ENCODE measurements at regions not wholly inside any gene's neighbourhood (a gene's known extent, or its start where the extent isn't known, plus 50 kb on each side); places are given as distances from the start of the nearest gene placed in this dataset.
"Not testable (repeated sequence)": the region's sequence is repeated elsewhere in the genome, so short reads cannot be mapped to it uniquely, and the experiment has no call there.

DNA sequence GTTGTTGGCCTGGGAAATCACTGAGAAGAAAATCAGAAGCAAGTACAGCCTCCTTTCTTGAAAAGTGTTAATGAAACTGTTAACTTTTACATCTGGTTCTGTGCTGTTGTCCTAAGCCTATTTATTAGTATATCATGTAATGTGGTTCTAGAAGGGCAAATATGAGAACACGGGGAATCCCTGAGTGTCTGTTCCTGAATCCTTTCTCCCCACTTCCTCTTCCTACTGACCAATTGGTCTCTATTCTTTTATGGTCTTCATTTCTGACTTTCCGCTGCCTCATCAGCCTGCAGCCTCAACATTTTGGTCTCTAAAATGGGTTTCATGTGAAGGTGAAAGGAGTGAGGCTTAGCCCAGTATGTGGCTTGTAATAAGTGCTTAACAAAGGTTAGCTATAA, 159.9 kb upstream of the MAMLD1 start:
- no peak for DNase-seq (ENCODE audit: low read depth in 3 of 3, low spot score in 2 of 3)

- no peak for DNase-seq (ENCODE audit: low read depth in 3 of 3, low spot score in 2 of 3)
These were observed 158.1 kb upstream of the MAMLD1 start for GRCh38 chrX:150205011-150205410.

DNA sequence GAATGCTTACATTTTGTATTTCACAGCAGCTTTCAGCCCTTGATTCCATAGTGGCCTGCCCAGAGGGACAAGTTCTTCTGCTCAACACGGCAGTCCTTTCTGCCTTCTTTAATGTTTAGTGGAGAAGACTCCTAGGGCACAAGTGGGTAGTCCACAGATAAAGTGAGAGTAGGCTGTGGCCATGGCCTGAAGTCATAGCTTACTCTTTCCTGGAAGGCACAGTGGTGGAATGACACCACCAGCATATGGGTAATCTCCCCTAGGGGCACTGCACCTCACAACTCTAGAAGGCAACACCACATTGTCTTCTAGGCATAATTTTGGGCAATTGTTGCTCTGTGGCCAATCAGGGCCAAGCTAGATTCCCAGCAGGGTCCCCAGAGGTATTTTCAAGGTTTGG, 155.4 kb upstream of the MAMLD1 start:
- no peak for DNase-seq (ENCODE audit: low read depth in 3 of 3, low spot score in 2 of 3)

GRCh38 chrX:150211988-150212387, 151.1 kb upstream of the MAMLD1 start:
- no peak for DNase-seq (ENCODE audit: low read depth in 3 of 3, low spot score in 2 of 3)

DNA sequence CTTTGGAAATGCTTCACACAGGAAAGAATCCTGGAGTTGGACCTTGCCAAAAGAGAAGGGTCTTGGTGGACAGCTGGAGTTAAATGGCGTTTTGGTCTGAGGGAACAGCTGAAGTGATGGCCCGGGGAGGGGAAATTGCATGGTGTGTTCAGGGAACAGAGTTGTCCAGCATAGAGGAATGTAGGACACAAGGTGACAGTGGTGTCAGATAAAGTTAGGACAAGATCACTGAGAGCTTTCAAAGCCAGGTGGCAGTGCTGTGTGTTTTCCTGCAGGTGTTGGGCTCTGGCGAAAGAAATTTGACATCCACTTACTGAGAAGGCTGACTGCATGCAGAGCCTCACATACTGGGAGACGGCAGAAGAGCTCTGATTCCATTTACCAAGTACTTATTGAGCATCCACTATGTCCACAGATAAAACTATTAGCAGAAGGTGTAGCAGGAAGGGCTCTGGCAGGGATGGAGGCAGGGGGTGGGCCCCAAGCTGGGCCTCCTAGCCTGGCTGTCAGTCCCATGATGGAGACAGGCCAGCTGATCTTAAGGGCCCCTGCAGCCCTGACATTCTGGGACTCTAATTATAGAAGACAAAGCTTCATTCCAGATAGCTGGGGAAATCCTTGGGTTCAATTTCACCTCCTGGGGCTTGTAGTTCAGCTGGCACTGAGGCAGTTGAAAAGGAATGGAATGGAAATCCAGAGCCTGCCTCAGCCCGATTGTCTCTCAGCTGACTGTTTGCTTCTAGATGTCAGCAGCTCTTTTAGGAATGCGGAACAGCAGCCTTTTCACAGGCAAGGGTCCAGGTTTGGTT, 150.2 kb upstream of the MAMLD1 start:
- DNase-seq (ENCODE audit: low read depth in 3 of 3, low spot score in 2 of 3): no peak

GRCh38 chrX:150213481-150214030, 149.6 kb upstream of the MAMLD1 start:
- no peak for DNase-seq (ENCODE audit: low read depth in 3 of 3, low spot score in 2 of 3)

DNA sequence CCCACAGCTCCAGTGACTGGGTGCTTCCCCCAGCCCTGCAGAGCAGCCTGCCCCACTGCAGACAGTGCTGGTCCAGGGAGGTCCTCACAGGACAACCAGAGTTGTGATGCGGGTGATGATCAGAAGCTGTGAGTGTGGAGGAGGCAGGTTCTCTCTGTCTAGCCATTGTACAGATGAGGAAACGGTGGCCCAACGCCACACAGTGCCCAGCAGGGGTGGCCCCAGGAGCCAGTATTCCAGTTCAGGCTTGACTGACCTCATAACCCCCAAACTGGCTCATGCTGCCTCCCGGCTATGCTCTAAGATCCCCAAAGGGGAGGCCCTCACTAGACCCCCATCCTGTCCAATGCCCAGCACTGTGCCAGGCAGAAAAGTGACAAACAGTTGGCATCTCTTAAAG, 147.1 kb upstream of the MAMLD1 start:
- not testable (repeated sequence) for DNase-seq (ENCODE audit: low read depth in 3 of 3, low spot score in 2 of 3)

DNA sequence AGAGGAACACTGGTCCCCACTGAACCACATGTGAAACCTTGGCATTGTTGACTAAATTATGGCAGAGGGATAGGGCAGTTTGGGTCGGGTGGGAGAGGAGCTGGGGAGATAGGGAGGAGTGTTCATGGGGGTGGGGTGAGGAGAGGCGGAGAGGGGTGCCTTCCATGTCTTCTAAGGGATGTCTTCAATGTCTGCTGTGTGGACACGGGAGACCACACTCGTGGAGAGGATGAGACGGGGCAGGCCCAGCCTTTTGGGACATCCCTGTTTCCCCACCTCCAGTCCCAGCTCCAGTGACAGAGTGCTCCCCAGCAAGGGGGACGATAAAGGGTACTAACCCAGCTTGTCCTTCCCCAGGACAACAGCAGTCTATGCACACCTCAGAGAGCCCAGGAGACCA, 146.4 kb upstream of the MAMLD1 start:
- DNase-seq (ENCODE audit: low read depth in 3 of 3, low spot score in 2 of 3): no peak

GRCh38 chrX:150217609-150218008, 145.5 kb upstream of the MAMLD1 start:
- DNase-seq (ENCODE audit: low read depth in 3 of 3, low spot score in 2 of 3): no peak

GRCh38 chrX:150219374-150220185, 143.5 kb upstream of the MAMLD1 start:
- DNase-seq (ENCODE audit: low read depth in 3 of 3, low spot score in 2 of 3): no peak

DNA sequence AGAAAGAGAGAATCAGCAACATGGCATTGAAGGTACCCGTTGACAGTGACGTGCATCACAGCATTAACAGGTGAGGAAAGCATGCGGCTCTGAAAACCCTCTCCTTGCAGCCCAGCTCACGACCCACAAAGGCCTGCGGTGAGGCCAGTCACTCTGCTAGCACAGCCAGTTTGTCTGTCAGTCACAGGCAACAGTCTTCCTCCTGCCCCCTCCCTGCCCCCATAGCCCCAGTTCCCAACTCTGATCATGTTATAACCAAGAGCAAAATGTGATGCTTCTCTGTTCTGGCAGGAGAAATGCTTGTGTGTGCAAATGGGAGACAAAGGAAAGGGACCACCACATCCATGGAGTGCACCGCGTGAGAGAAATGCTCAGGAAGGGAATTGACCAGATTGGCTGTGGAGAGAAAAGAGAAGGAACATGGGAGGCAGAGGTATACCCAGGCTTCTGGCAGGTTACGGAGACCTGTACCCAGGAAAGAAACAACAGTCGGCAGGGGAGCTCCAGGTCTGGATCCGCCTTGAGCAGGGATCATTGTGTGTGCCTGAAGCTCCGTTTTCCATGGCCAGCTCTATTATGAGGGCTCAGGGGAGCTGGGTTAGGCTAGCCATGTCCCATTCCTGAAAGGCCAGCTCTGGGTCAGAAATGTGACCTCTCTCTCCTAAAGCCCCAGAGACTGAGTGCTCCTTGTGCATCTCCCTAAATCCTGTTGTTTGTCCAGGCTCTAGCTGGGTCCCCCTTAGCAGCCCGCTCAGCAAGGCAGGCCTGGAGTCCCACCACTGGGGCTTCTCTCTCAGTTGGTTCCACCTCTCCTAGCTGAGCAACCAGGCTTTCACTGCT, 139.7 kb upstream of the MAMLD1 start:
- no peak for DNase-seq (ENCODE audit: low read depth in 3 of 3, low spot score in 2 of 3)

DNA sequence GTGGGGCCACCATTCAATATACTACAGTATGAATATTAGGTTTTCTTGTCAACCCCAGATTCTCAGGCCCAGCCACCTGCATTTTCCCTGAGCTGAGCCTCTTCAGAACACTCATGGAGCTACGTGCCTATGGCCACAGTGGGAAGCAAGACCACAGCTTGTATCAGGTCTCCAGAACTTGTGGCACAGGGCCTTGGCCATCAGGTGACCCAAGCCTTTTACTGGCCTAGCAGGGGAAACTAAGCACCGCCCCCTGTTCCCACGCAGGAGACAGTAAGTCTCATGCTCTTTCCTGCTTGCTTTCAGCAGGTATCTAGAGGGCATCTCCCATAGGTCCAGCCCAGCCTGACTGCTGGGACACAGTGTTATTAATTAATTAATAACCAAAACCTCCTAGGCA, 138.4 kb upstream of the MAMLD1 start:
- no peak for DNase-seq (ENCODE audit: low read depth in 3 of 3, low spot score in 2 of 3)

- no peak for DNase-seq (ENCODE audit: low read depth in 3 of 3, low spot score in 2 of 3)
These were observed 137.9 kb upstream of the MAMLD1 start for GRCh38 chrX:150225266-150225665.

DNA sequence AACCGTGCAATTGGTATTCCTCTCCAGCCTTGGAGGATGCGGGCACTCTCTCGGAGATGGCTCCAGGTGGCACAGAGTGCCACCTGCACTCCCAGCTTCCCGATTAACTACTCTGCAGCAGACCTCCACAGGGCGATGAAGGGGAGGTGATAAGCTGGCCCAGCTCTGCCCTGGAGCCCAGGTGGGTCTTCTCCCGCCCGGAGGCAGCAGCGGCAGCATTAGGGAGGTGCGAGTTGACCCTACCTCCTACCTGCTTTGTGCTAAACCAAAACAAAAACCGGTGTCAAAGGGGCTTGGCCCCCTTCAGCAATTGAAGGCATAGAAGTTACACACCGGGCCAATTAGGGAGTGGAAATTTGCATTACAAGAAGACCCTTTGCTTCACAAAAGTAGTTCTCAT, 137.4 kb upstream of the MAMLD1 start:
- no peak for DNase-seq (ENCODE audit: low read depth in 3 of 3, low spot score in 2 of 3)

GRCh38 chrX:150226223-150226965, 136.7 kb upstream of the MAMLD1 start:
- DNase-seq (ENCODE audit: low read depth in 3 of 3, low spot score in 2 of 3): no peak

DNA sequence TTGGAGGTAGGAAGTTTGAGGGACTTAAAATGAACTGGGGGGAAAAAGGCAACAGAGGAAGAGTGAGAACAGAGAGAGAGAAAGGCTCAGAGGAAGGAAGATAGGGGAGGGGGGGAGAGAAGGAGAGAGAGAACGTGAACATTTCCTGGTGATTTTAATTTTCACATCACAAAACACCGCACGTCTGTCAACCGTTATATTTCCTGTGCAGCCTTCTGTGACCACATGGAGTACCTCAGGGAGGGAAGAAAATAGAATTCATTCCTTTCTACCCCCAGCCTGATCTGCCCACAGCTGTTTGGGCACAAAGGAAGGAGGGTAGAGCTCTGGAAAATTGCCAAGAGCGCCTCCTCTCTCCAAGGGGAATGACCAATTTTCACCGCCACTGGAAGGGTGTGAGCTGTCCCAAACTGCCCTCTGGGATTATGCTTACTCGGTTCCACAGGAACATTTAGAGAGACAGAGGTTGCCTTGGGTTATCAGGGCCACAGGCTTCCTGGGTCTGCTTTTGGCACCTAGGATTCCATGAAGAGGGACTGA, 135.7 kb upstream of the MAMLD1 start:
- no peak for DNase-seq (ENCODE audit: low read depth in 3 of 3, low spot score in 2 of 3)

DNA sequence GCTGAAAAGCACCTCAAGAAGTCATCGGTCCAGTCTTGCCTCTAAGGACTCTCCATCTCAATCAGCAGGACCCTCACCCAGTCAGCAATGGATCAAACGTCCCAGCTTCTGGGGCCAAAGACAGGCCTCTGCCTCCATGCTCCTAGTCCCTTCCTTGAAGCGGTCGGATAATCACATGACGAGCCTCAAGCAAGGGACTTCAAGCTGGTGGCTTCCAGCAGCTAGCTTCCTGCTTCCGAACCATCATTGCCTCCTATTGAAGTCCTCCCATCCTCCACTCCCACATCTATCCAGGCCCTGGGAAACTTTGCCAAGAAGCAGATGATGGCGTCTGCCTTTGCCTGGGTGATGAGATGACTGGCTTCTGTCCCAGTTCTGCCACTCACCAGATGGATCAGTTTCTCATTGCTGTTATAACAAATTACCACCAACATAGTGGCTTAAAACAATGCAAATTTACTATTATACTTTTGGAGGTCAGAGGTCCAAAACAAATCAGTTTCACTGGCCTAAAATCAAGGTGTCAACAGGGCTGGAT, 135.2 kb upstream of the MAMLD1 start:
- DNase-seq (ENCODE audit: low read depth in 3 of 3, low spot score in 2 of 3): no peak

- no peak for DNase-seq (ENCODE audit: low read depth in 3 of 3, low spot score in 2 of 3)
These were observed 134.7 kb upstream of the MAMLD1 start for GRCh38 chrX:150228431-150228830.

DNA sequence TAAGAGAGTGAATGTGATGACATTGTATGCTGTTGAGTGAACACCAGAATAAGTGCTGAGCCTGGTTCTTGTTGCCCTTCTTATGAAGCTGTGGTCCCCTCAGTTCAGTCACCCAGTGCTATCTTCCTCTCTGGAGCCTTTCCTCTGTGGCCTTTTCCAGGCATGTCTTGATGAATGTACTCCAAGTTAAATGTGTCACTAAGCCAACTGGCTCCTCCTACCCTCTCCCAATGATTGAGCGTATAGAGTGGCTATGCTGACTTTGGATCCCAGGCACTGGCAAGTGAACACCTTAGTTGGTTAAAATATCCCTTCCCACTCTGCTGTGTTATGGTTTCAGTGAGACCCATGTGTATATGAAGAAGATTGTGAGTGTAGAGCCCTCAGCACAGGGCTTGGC, 134.1 kb upstream of the MAMLD1 start:
- no peak for DNase-seq (ENCODE audit: low read depth in 3 of 3, low spot score in 2 of 3)

DNA sequence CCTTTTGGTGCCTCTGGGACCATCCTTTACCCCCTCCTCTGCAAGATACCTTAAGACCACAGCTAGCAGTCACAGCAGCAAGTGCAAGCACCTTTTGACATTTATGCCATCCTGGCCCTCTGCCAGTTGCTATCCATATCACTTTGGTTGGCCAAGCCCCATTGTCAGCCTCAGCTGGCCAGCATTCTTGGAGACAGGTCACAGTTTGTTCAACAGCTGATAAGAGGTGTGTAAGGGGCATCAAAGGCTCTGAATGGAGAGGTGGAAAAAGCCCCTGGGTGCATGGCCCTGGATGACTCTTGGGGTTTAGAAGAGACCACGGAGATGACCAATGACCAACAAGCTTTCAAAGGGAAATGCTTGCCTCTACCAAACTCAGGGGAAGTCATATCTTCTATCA, 133.6 kb upstream of the MAMLD1 start:
- DNase-seq (ENCODE audit: low read depth in 3 of 3, low spot score in 2 of 3): no peak

Measured in right renal cortex interstitium (tissue), 3 donors.